MCF 10A (cell line): ENCODE measurements at regions not wholly inside any gene's neighbourhood (a gene's known extent, or its start where the extent isn't known, plus 50 kb on each side); places are given as distances from the start of the nearest gene placed in this dataset.

Experiments used
- BruUV-seq: library from RNA; stranded (reverse); fragments of 400-500 nt; replicated peaks from 2 replicates; lab custom pipeline; 2021; lab: Mats Ljungman, UMichigan
- CTCF ChIA-PET: fragments of 300-600 bp; sonication (Branson Sonifier 250); formaldehyde crosslinking; extraction: SDS; loops from one replicate; lab custom pipeline; 2021; ENCODE audit warnings: antibody characterized with exemption, inconsistent platforms; lab: Yijun Ruan, JAX
- POLR2A ChIA-PET: fragments of 300-600, 350-650 bp; sonication (Branson Sonifier 250); formaldehyde crosslinking; extraction: SDS; loops from one replicate; lab custom pipeline; 2020; ENCODE audit warnings: antibody characterized with exemption, inconsistent platforms; lab: Yijun Ruan, JAX
- DNase-seq: peaks from one replicate; pipeline ENCODE4 v3.0.0-alpha.2; 2018; ENCODE audit not compliant: unreplicated experiment
- H3K27ac Mint-ChIP-seq: one replicate; pipeline ENCODE4 v1.8.0; 2022; ENCODE audit warnings: mild to moderate bottlenecking, low read depth, mixed read lengths; ENCODE audit not compliant: unreplicated experiment
- H3K27me3 Mint-ChIP-seq: one replicate; pipeline ENCODE4 v1.8.0; 2022; ENCODE audit warnings: mixed read lengths; ENCODE audit not compliant: insufficient read depth, unreplicated experiment
- H3K36me3 Mint-ChIP-seq: one replicate; pipeline ENCODE4 v1.8.0; 2022; ENCODE audit warnings: mild to moderate bottlenecking, moderate library complexity, mixed read lengths; ENCODE audit not compliant: insufficient read depth, unreplicated experiment
- H3K4me1 Mint-ChIP-seq: one replicate; pipeline ENCODE4 v1.8.0; 2022; ENCODE audit warnings: mixed read lengths; ENCODE audit not compliant: insufficient read depth, unreplicated experiment
- H3K4me3 Mint-ChIP-seq: one replicate; pipeline ENCODE4 v1.8.0; 2022; ENCODE audit warnings: mild to moderate bottlenecking, moderate library complexity, mixed read lengths; ENCODE audit not compliant: unreplicated experiment
- H3K9me3 Mint-ChIP-seq: one replicate; pipeline ENCODE4 v1.8.0; 2022; ENCODE audit warnings: mixed read lengths; ENCODE audit not compliant: unreplicated experiment
- CTCF ChIP-seq: fragments of 200-600 bp; IDR thresholded peaks from one replicate; pipeline ENCODE4 v1.8.0; 2022; ENCODE audit warnings: antibody characterized with exemption, mild to moderate bottlenecking; ENCODE audit not compliant: unreplicated experiment
- intact Hi-C: fragments of 100-400 bp; cut with micrococcal nuclease; formaldehyde crosslinking; loops from 2 replicates; pipeline ENCODE4 v1.14.1; 2022

- intact Hi-C loops = no loop called here
- Mint-ChIP-seq H3K36me3 (no peaks in the 10 kb centered on the region), H3K4me3 (no peak overlapping the region), H3K27me3 (no peaks in the 10 kb centered on the region), H3K9me3 (no peaks in the 10 kb centered on the region), H3K4me1 (peaks cover 8% of the 10 kb centered on the region), H3K27ac (no peak overlapping the region)
- CTCF ChIA-PET = interaction anchor here (0.5 kb wide), 1 partner anchor 111 kb away, joined by 3 read pairs; no protein-coding TSS in a partner anchor
- TF ChIP-seq CTCF = no peak
- POLR2A ChIA-PET = interaction anchor here (1.1 kb wide), 1 partner anchor 162 kb away, joined by 3 read pairs; no protein-coding TSS in a partner anchor
- BruUV-seq = no TSS peak
- DNase-seq = no peak
Observed at GRCh38 chr2:45331410-45331786, 279.7 kb downstream of the SRBD1 start.

GRCh38 chr2:45330637-45331409, 280.2 kb downstream of the SRBD1 start:
- intact Hi-C loops = no loop called here
- H3K36me3 Mint-ChIP-seq = no peaks in the 10 kb centered on the region
- no peaks in the 10 kb centered on the region for H3K9me3 Mint-ChIP-seq
- no peak for TF ChIP-seq CTCF
- H3K4me3 Mint-ChIP-seq = no peak overlapping the region
- no peak overlapping the region for H3K27ac Mint-ChIP-seq
- no TSS peak for BruUV-seq
- peak; percentile 46 for DNase-seq
- H3K27me3 Mint-ChIP-seq = no peaks in the 10 kb centered on the region
- CTCF ChIA-PET = interaction anchor here (0.5 to 0.9 kb wide), 2 partner anchors 50 to 112 kb away, joined by 3 read pairs; no protein-coding TSS in a partner anchor
- POLR2A ChIA-PET = interaction anchor here (1.1 kb wide), 1 partner anchor 162 kb away, joined by 3 read pairs; no protein-coding TSS in a partner anchor
- H3K4me1 Mint-ChIP-seq = peaks cover 8% of the 10 kb centered on the region

GRCh38 chr2:45330108-45330507, 281.0 kb downstream of the SRBD1 start:
- Mint-ChIP-seq H3K9me3 (no peaks in the 10 kb centered on the region), H3K36me3 (no peaks in the 10 kb centered on the region), H3K27me3 (no peaks in the 10 kb centered on the region), H3K4me3 (no peak overlapping the region), H3K27ac (no peak overlapping the region), H3K4me1 (peaks cover 8% of the 10 kb centered on the region)
- CTCF ChIA-PET = interaction anchor here (0.9 to 1.0 kb wide), 2 partner anchors 21 to 50 kb away, joined by 3 to 4 read pairs; no protein-coding TSS in a partner anchor
- POLR2A ChIA-PET = no interaction called here
- no peak for DNase-seq
- no peak for TF ChIP-seq CTCF
- BruUV-seq = no TSS peak
- intact Hi-C loops = no loop called here

- Mint-ChIP-seq H3K36me3 (no peaks in the 10 kb centered on the region), H3K9me3 (peaks cover 2% of the 10 kb centered on the region), H3K4me3 (no peak overlapping the region), H3K4me1 (peaks cover 8% of the 10 kb centered on the region), H3K27me3 (no peaks in the 10 kb centered on the region), H3K27ac (no peak overlapping the region)
- POLR2A ChIA-PET = interaction anchor here (0.6 kb wide), 1 partner anchor 16 kb away, joined by 3 read pairs; no protein-coding TSS in a partner anchor
- peak; percentile 61 for DNase-seq
- intact Hi-C loops = no loop called here
- BruUV-seq = no TSS peak
- CTCF ChIA-PET = interaction anchor here (1.0 kb wide), 1 partner anchor 22 kb away, joined by 4 read pairs; no protein-coding TSS in a partner anchor
- no peak for TF ChIP-seq CTCF
Observed at GRCh38 chr2:45329045-45329677, 281.9 kb downstream of the SRBD1 start.
